Memory B cell (primary cell): ENCODE measurements at regions not wholly inside any gene's neighbourhood (a gene's known extent, or its start where the extent isn't known, plus 50 kb on each side); places are given as distances from the start of the nearest gene placed in this dataset.
A peak's percentile ranks its signal among the peaks of the same experiment; 100 is the strongest.
"Not testable (repeated sequence)": the region's sequence is repeated elsewhere in the genome, so short reads cannot be mapped to it uniquely, and the experiment has no call there.

Experiments used
- ATAC-seq: fragments of 150-1000 bp; cut with Tn5 transposase; 2 replicates; pipeline ENCODE4 v1.10.0; 2021; ENCODE audit warnings: low read depth, mild to moderate bottlenecking, moderate library complexity
- DNase-seq, 2 donors: peaks; one replicate each; pipeline ENCODE4 v3.0.0; 2022; ENCODE audit warnings: low spot score in 2 of 2
- H3K27ac Mint-ChIP-seq: one replicate; pipeline ENCODE4 v1.8.0; 2022; ENCODE audit warnings: mild to moderate bottlenecking, moderate library complexity, mixed read lengths
- H3K27me3 Mint-ChIP-seq: one replicate; pipeline ENCODE4 v1.8.0; 2022; ENCODE audit warnings: mixed read lengths
- H3K36me3 Mint-ChIP-seq: one replicate; pipeline ENCODE4 v1.8.0; 2022; ENCODE audit warnings: mild to moderate bottlenecking, mixed read lengths
- H3K4me1 Mint-ChIP-seq: one replicate; pipeline ENCODE4 v1.8.0; 2022; ENCODE audit warnings: mixed read lengths
- H3K4me3 Mint-ChIP-seq: one replicate; pipeline ENCODE4 v1.8.0; 2022; ENCODE audit warnings: mild to moderate bottlenecking, moderate library complexity, mixed read lengths
- H3K9me3 Mint-ChIP-seq: one replicate; pipeline ENCODE4 v1.8.0; 2022; ENCODE audit warnings: mixed read lengths

- Mint-ChIP-seq H3K27ac (peak overlapping the region; percentile 28), H3K36me3 (peaks cover 9% of the 10 kb centered on the region), H3K27me3 (no peaks in the 10 kb centered on the region), H3K4me1 (peaks cover 12% of the 10 kb centered on the region), H3K4me3 (no peak overlapping the region), H3K9me3 (peaks cover 3% of the 10 kb centered on the region)
- DNase-seq (no peak), ATAC-seq (no peak)
Measured at GRCh38 chr14:89533136-89533535, 116.1 kb upstream of the FOXN3 start.

DNA sequence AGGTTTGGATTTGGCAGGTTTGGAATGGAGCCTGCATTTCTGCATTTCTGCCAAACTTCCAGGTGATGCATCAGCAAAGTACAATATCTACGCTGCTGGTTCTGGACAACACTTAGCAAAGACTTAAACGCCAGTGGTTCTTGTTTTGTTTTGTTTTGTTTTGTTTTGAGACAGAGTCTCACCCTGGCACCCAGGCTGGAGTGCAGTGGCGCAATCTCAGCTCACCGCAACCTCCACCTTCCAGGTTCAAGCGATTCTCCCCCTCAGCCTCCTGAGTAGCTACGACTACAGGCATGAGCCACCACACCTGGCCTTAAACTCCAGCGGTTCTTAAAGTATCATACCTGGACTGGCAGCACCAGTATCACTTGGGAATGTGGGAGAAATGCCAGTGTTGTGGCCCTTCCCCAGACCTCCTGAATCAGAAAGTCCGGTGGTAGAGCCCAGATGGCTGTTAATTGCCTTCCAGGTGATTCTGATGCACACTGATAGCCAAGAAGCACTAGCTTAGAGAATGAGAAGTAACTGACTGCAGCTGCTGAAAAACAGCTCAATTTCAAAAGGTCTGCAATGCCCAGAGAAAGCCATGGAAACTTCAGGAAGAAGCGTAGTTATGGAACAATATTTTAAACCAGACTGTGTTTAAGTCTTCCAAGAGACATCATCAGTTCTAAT is 114.8 kb upstream of the FOXN3 start:
- DNase-seq: no peak
- peak overlapping the region; percentile 28 for H3K27ac Mint-ChIP-seq
- peaks cover 5% of the 10 kb centered on the region for H3K9me3 Mint-ChIP-seq
- no peak overlapping the region for H3K4me3 Mint-ChIP-seq
- peaks cover 7% of the 10 kb centered on the region for H3K4me1 Mint-ChIP-seq
- peaks cover 8% of the 10 kb centered on the region for H3K36me3 Mint-ChIP-seq
- no peak for ATAC-seq
- no peaks in the 10 kb centered on the region for H3K27me3 Mint-ChIP-seq

GRCh38 chr14:89524990-89525667 is 108.1 kb upstream of the FOXN3 start:
- H3K27ac Mint-ChIP-seq: no peak overlapping the region
- DNase-seq: no peak
- peaks cover 4% of the 10 kb centered on the region for H3K4me1 Mint-ChIP-seq
- H3K36me3 Mint-ChIP-seq: peaks cover 19% of the 10 kb centered on the region
- H3K27me3 Mint-ChIP-seq: no peaks in the 10 kb centered on the region
- ATAC-seq: no peak
- peaks cover 9% of the 10 kb centered on the region for H3K9me3 Mint-ChIP-seq
- no peak overlapping the region for H3K4me3 Mint-ChIP-seq

GRCh38 chr14:89524412-89524811 is 107.4 kb upstream of the FOXN3 start:
- Mint-ChIP-seq H3K27ac (no peak overlapping the region), H3K9me3 (peaks cover 8% of the 10 kb centered on the region), H3K4me1 (peaks cover 6% of the 10 kb centered on the region), H3K27me3 (no peaks in the 10 kb centered on the region), H3K4me3 (no peak overlapping the region), H3K36me3 (peaks cover 20% of the 10 kb centered on the region)
- DNase-seq (no peak), ATAC-seq (no peak)

- DNase-seq (no peak), ATAC-seq (no peak)
- H3K4me1 Mint-ChIP-seq: peaks cover 12% of the 10 kb centered on the region
- H3K4me3 Mint-ChIP-seq: no peak overlapping the region
- H3K27ac Mint-ChIP-seq: no peak overlapping the region
- H3K9me3 Mint-ChIP-seq: peaks cover 6% of the 10 kb centered on the region
- no peaks in the 10 kb centered on the region for H3K27me3 Mint-ChIP-seq
- H3K36me3 Mint-ChIP-seq: peaks cover 22% of the 10 kb centered on the region
Measured at GRCh38 chr14:89521988-89522387, 105.0 kb upstream of the FOXN3 start.

DNA sequence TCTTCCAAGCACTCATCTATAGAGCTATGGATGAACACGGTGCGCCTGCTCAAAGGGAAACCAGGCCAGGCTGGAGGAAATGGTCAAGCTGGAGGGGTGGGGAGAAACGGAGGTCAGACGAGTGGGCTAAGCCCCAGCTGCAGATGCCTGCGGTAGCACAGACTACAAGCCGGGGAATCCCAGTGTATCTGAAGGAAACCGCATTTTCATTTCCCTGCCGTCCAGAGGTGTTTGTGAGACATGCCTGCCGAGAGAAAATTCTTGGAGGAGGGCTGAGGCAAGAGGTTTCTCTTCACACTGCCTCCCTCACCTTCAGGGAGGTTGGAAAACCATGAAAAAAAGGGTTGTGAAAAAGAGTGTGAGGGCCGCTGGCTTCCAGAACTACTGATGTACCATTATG is 102.0 kb upstream of the FOXN3 start:
- Mint-ChIP-seq H3K4me3 (no peak overlapping the region), H3K4me1 (peaks cover 13% of the 10 kb centered on the region), H3K27ac (no peak overlapping the region), H3K36me3 (peaks cover 21% of the 10 kb centered on the region), H3K27me3 (no peaks in the 10 kb centered on the region), H3K9me3 (peaks cover 4% of the 10 kb centered on the region)
- DNase-seq: no peak
- ATAC-seq: no peak

GRCh38 chr14:89516173-89516572 is 99.1 kb upstream of the FOXN3 start:
- peaks cover 19% of the 10 kb centered on the region for H3K4me1 Mint-ChIP-seq

GRCh38 chr14:89514601-89515000 is 97.6 kb upstream of the FOXN3 start:
- H3K27ac Mint-ChIP-seq: no peak overlapping the region
- peaks cover 15% of the 10 kb centered on the region for H3K36me3 Mint-ChIP-seq
- no peak overlapping the region for H3K4me3 Mint-ChIP-seq
- DNase-seq: no peak
- peaks cover 31% of the 10 kb centered on the region for H3K4me1 Mint-ChIP-seq
- ATAC-seq: no peak
- H3K9me3 Mint-ChIP-seq: no peaks in the 10 kb centered on the region
- H3K27me3 Mint-ChIP-seq: no peaks in the 10 kb centered on the region

More at GRCh38 chr14:89516173-89516572, 99.1 kb upstream of the FOXN3 start:
- ATAC-seq (no peak), DNase-seq (no peak)
- Mint-ChIP-seq H3K27me3 (no peaks in the 10 kb centered on the region), H3K27ac (no peak overlapping the region), H3K9me3 (peaks cover 2% of the 10 kb centered on the region), H3K4me3 (no peak overlapping the region), H3K36me3 (peaks cover 19% of the 10 kb centered on the region)

DNA sequence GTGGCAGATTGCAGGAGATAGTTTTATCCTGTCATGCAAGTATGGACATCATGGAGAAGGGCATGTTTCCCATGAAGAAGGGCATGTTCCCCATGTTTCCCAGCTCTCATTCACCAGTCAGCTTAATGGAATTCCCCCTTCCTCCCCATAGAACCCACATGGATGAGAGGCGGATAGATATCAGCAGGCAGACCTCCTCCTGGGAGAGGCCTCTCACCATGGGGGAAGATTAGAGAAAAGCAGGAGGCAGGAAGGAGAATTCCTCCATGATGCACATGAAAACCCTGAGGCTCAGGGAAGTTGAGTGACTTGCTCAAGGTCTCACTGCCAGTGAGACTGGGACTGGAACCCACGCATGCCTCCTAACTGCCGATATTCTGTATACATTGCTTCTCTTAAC is 92.9 kb upstream of the FOXN3 start:
- Mint-ChIP-seq H3K27ac (peak overlapping the region; percentile 89), H3K4me1 (peaks cover 29% of the 10 kb centered on the region), H3K36me3 (peaks cover 6% of the 10 kb centered on the region), H3K9me3 (no peaks in the 10 kb centered on the region), H3K27me3 (no peaks in the 10 kb centered on the region), H3K4me3 (peak overlapping the region; percentile 83)
- DNase-seq (no peak), ATAC-seq (no peak)

GRCh38 chr14:89508863-89509262 is 91.8 kb upstream of the FOXN3 start:
- Mint-ChIP-seq H3K4me1 (peaks cover 37% of the 10 kb centered on the region), H3K36me3 (peaks cover 4% of the 10 kb centered on the region), H3K9me3 (no peaks in the 10 kb centered on the region), H3K27me3 (no peaks in the 10 kb centered on the region), H3K4me3 (no peak overlapping the region), H3K27ac (no peak overlapping the region)
- DNase-seq: no peak
- ATAC-seq: no peak

GRCh38 chr14:89507926-89508460 is 91.0 kb upstream of the FOXN3 start:
- no peaks in the 10 kb centered on the region for H3K27me3 Mint-ChIP-seq
- ATAC-seq (no peak), DNase-seq (no peak)
- peak overlapping the region; percentile 58 for H3K27ac Mint-ChIP-seq
- no peaks in the 10 kb centered on the region for H3K9me3 Mint-ChIP-seq
- H3K36me3 Mint-ChIP-seq: peaks cover 3% of the 10 kb centered on the region
- peaks cover 41% of the 10 kb centered on the region for H3K4me1 Mint-ChIP-seq
- no peak overlapping the region for H3K4me3 Mint-ChIP-seq

- H3K4me1 Mint-ChIP-seq: peaks cover 41% of the 10 kb centered on the region
- peak overlapping the region; percentile 58 for H3K27ac Mint-ChIP-seq
Measured at GRCh38 chr14:89507521-89507920, 90.5 kb upstream of the FOXN3 start.

GRCh38 chr14:89506891-89507452 is 89.9 kb upstream of the FOXN3 start:
- H3K36me3 Mint-ChIP-seq, DNase-seq, H3K9me3 Mint-ChIP-seq, H3K27ac Mint-ChIP-seq, ATAC-seq, H3K27me3 Mint-ChIP-seq, H3K4me3 Mint-ChIP-seq: not testable (repeated sequence)
- H3K4me1 Mint-ChIP-seq: peaks cover 41% of the 10 kb centered on the region

More at GRCh38 chr14:89507521-89507920, 90.5 kb upstream of the FOXN3 start:
- Mint-ChIP-seq H3K36me3 (peaks cover 3% of the 10 kb centered on the region), H3K27me3 (no peaks in the 10 kb centered on the region), H3K9me3 (no peaks in the 10 kb centered on the region), H3K4me3 (no peak overlapping the region)
- DNase-seq (no peak), ATAC-seq (no peak)

- Mint-ChIP-seq H3K27me3 (no peaks in the 10 kb centered on the region), H3K4me1 (peaks cover 24% of the 10 kb centered on the region), H3K27ac (no peak overlapping the region), H3K36me3 (peaks cover 3% of the 10 kb centered on the region), H3K4me3 (peak overlapping the region; percentile 11), H3K9me3 (no peaks in the 10 kb centered on the region)
- DNase-seq: no peak
- ATAC-seq: peak; percentile 81
Measured at GRCh38 chr14:89504602-89505313, 87.7 kb upstream of the FOXN3 start.
